Calu3 (cell line): ENCODE measurements at regions not wholly inside any gene's neighbourhood (a gene's known extent, or its start where the extent isn't known, plus 50 kb on each side); places are given as distances from the start of the nearest gene placed in this dataset.
"Not testable (repeated sequence)": the region's sequence is repeated elsewhere in the genome, so short reads cannot be mapped to it uniquely, and the experiment has no call there.

Source experiments
- BruUV-seq: library from RNA; stranded (reverse); fragments of 400-500 nt; replicated peaks from 2 replicates; lab custom pipeline; 2021; lab: Mats Ljungman, UMichigan
- CTCF ChIA-PET: fragments of 300-600 bp; sonication (Branson Sonifier 250); formaldehyde crosslinking; loops from one replicate; lab custom pipeline; 2022; ENCODE audit warnings: antibody characterized with exemption; lab: Charles Lee
- DNase-seq: peaks from one replicate; pipeline ENCODE4 v3.0.0; 2022
- H3K27ac Mint-ChIP-seq: one replicate; pipeline ENCODE4 v1.8.0; 2022; ENCODE audit warnings: mixed read lengths; ENCODE audit not compliant: unreplicated experiment
- H3K27me3 Mint-ChIP-seq: one replicate; pipeline ENCODE4 v1.8.0; 2022; ENCODE audit warnings: mixed read lengths; ENCODE audit not compliant: unreplicated experiment
- H3K36me3 Mint-ChIP-seq: one replicate; pipeline ENCODE4 v1.8.0; 2022; ENCODE audit warnings: mild to moderate bottlenecking, moderate library complexity, mixed read lengths; ENCODE audit not compliant: insufficient read depth, unreplicated experiment
- H3K4me1 Mint-ChIP-seq: one replicate; pipeline ENCODE4 v1.8.0; 2022; ENCODE audit warnings: mild to moderate bottlenecking, low read depth, mixed read lengths; ENCODE audit not compliant: unreplicated experiment
- H3K4me3 Mint-ChIP-seq: one replicate; pipeline ENCODE4 v1.8.0; 2022; ENCODE audit warnings: mild to moderate bottlenecking, low read depth, moderate library complexity, mixed read lengths; ENCODE audit not compliant: unreplicated experiment
- H3K9me3 Mint-ChIP-seq: one replicate; pipeline ENCODE4 v1.8.0; 2022; ENCODE audit warnings: low read depth, mixed read lengths; ENCODE audit not compliant: unreplicated experiment
- intact Hi-C: fragments of 100-400 bp; cut with micrococcal nuclease; formaldehyde crosslinking; loops from one replicate; pipeline ENCODE4 v1.10.0; 2022; ENCODE audit not compliant: unreplicated experiment
- TF ChIP-seq, protein P1 (sequence below): fragments of 200-600 bp; IDR thresholded peaks from one replicate; pipeline ENCODE4 v1.8.0; 2022; ENCODE audit warnings: antibody characterized with exemption; ENCODE audit not compliant: unreplicated experiment

- CTCF ChIA-PET, result no interaction called here
- Mint-ChIP-seq H3K36me3 (no peaks in the 10 kb centered on the region), H3K27ac (no peak overlapping the region), H3K4me1 (no peaks in the 10 kb centered on the region), H3K4me3 (no peak overlapping the region), H3K9me3 (no peaks in the 10 kb centered on the region), H3K27me3 (no peaks in the 10 kb centered on the region)
- TF ChIP-seq, protein P1, sequence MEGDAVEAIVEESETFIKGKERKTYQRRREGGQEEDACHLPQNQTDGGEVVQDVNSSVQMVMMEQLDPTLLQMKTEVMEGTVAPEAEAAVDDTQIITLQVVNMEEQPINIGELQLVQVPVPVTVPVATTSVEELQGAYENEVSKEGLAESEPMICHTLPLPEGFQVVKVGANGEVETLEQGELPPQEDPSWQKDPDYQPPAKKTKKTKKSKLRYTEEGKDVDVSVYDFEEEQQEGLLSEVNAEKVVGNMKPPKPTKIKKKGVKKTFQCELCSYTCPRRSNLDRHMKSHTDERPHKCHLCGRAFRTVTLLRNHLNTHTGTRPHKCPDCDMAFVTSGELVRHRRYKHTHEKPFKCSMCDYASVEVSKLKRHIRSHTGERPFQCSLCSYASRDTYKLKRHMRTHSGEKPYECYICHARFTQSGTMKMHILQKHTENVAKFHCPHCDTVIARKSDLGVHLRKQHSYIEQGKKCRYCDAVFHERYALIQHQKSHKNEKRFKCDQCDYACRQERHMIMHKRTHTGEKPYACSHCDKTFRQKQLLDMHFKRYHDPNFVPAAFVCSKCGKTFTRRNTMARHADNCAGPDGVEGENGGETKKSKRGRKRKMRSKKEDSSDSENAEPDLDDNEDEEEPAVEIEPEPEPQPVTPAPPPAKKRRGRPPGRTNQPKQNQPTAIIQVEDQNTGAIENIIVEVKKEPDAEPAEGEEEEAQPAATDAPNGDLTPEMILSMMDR, result no peak
- no peak for DNase-seq
- intact Hi-C loops, result no loop called here
- BruUV-seq, result no TSS peak
These were observed 843.8 kb upstream of the SPRY2 start for GRCh38 chr13:81184556-81185265.

DNA sequence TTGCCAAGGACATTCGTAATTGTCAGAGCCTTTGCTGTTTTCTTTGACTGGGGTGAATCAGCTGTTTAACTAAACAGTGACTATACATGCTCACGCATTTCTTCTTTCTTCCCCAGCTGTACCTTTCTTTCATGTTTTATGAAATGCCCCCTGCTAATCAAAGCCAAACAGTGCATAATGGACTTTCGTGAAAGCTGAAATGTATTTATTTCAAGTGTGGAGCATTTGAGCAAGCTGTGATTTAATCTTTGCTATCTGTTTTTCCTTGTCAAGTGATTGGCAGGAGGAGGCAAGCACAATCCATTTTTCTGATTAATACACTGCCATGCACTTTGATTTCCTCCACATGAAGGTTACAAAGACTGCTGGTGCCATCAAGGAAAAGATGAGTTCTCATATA lies 831.7 kb upstream of the SPRY2 start:
- Mint-ChIP-seq H3K36me3 (no peaks in the 10 kb centered on the region), H3K4me1 (no peaks in the 10 kb centered on the region), H3K9me3 (no peaks in the 10 kb centered on the region), H3K4me3 (no peak overlapping the region), H3K27me3 (no peaks in the 10 kb centered on the region), H3K27ac (no peak overlapping the region)
- DNase-seq, result no peak
- no TSS peak for BruUV-seq
- intact Hi-C loops, result loop anchor here (5.0 to 10.0 kb wide), 2 partner anchors 172 to 700 kb away; no protein-coding TSS in a partner anchor
- TF ChIP-seq, protein P1, result no peak
- CTCF ChIA-PET, result interaction anchor here (2.2 kb wide), 1 partner anchor 308 kb away, joined by 6 read pairs; no protein-coding TSS in a partner anchor

GRCh38 chr13:81171065-81171647 lies 830.2 kb upstream of the SPRY2 start:
- CTCF ChIA-PET, result interaction anchor here (0.6 to 2.2 kb wide), 2 partner anchors 310 to 771 kb away, joined by 6 read pairs; no protein-coding TSS in a partner anchor
- DNase-seq, result no peak

DNA sequence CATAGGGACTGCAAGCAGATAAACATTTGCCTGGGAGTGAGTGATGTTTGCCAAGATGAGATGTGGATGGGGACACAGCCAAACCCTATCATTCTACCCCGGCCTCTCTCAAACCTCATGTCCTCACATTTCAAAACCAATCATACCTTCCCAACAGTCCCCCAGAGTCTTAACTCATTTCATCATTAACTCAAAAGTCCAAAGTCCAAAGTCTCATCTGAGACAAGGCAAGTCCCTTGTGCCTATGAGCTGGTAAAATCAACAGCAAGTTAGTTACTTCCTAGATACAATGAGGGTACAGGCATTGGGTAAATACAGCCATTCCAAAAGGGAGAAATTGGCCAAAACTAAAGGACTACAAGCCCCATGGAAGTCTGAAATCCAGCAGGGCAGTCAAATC lies 822.9 kb upstream of the SPRY2 start:
- BruUV-seq, H3K4me3 Mint-ChIP-seq, intact Hi-C loops, H3K4me1 Mint-ChIP-seq, H3K9me3 Mint-ChIP-seq, H3K27me3 Mint-ChIP-seq, H3K27ac Mint-ChIP-seq, DNase-seq, H3K36me3 Mint-ChIP-seq, CTCF ChIA-PET: not testable (repeated sequence)

More at GRCh38 chr13:81171065-81171647, 830.2 kb upstream of the SPRY2 start:
- Mint-ChIP-seq H3K4me3 (no peak overlapping the region), H3K4me1 (no peaks in the 10 kb centered on the region), H3K9me3 (no peaks in the 10 kb centered on the region), H3K27me3 (no peaks in the 10 kb centered on the region), H3K36me3 (no peaks in the 10 kb centered on the region), H3K27ac (no peak overlapping the region)
- intact Hi-C loops, result loop anchor here (2.0 to 10.0 kb wide), 3 partner anchors 174 to 701 kb away; no protein-coding TSS in a partner anchor
- TF ChIP-seq, protein P1, result no peak
- no TSS peak for BruUV-seq

DNA sequence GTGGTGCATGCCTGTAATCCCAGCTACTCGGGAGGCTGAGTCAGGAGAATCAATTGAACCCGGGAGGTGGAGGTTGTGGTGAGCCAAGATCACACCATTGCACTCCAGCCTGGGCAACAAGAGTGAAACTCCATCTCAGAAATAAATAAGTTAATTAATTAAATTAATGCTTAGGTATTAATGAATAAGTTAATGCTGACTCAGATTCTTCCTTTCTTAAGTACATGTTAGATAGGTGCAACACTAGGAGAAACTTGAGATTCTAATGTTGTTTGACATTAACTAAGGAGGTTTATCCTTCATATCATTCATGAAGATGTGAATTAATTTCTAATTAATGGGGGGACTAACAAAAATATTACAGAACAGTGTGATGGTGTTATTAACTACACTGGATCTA lies 812.6 kb upstream of the SPRY2 start:
- TF ChIP-seq, protein P1, result no peak
- intact Hi-C loops, result no loop called here
- H3K36me3 Mint-ChIP-seq, result no peaks in the 10 kb centered on the region
- no peak overlapping the region for H3K4me3 Mint-ChIP-seq
- H3K9me3 Mint-ChIP-seq, result no peaks in the 10 kb centered on the region
- no peak overlapping the region for H3K27ac Mint-ChIP-seq
- DNase-seq, result no peak
- no peaks in the 10 kb centered on the region for H3K27me3 Mint-ChIP-seq
- H3K4me1 Mint-ChIP-seq, result no peaks in the 10 kb centered on the region
- CTCF ChIA-PET, result no interaction called here
- no TSS peak for BruUV-seq
